Astrocyte (in vitro differentiated cells and primary cell): ENCODE measurements at regions not wholly inside any gene's neighbourhood (a gene's known extent, or its start where the extent isn't known, plus 50 kb on each side); places are given as distances from the start of the nearest gene placed in this dataset.

Experiments used
- EZH2 ChIP-seq: IDR thresholded peaks from 2 replicates; pipeline ENCODE4 v1.6.1; 2012; ENCODE audit warnings: mild to moderate bottlenecking, low read length, inconsistent platforms; ENCODE audit not compliant: insufficient read depth
- TF ChIP-seq, protein P1 (sequence below): IDR thresholded peaks from 2 replicates; pipeline ENCODE4 v1.5.1; 2011; ENCODE audit warnings: low read depth, mild to moderate bottlenecking, inconsistent platforms, low read length, moderate library complexity; ENCODE audit not compliant: insufficient read depth

DNA sequence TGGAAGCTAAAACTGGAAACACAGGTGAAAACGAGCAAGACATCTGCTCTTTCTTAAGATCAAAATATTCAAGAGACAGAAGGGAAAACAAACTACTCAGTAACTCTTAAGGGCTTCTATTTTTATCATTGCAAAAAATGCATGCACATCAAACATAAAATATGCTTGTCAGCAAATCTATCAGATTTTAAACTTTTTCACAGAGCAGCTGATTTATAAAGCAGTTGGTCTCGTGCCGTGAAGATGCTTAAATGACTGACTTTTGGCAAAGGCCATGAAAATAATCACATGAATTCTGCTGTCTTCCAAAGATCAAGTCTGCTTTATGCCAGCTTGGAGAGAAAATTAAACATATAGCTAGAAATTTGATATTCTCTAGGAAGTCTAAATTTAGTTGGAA is 482.1 kb upstream of the HS3ST1 start:
- TF ChIP-seq, protein P1, sequence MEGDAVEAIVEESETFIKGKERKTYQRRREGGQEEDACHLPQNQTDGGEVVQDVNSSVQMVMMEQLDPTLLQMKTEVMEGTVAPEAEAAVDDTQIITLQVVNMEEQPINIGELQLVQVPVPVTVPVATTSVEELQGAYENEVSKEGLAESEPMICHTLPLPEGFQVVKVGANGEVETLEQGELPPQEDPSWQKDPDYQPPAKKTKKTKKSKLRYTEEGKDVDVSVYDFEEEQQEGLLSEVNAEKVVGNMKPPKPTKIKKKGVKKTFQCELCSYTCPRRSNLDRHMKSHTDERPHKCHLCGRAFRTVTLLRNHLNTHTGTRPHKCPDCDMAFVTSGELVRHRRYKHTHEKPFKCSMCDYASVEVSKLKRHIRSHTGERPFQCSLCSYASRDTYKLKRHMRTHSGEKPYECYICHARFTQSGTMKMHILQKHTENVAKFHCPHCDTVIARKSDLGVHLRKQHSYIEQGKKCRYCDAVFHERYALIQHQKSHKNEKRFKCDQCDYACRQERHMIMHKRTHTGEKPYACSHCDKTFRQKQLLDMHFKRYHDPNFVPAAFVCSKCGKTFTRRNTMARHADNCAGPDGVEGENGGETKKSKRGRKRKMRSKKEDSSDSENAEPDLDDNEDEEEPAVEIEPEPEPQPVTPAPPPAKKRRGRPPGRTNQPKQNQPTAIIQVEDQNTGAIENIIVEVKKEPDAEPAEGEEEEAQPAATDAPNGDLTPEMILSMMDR, result no peak
- no peak for TF ChIP-seq EZH2
